A549 (cell line): ENCODE measurements at regions not wholly inside any gene's neighbourhood (a gene's known extent, or its start where the extent isn't known, plus 50 kb on each side); places are given as distances from the start of the nearest gene placed in this dataset.
"Not testable (repeated sequence)": the region's sequence is repeated elsewhere in the genome, so short reads cannot be mapped to it uniquely, and the experiment has no call there.

ENCODE experiments used
- ATAC-seq, 2 experiments: fragments of 200-7000 bp in 1 of 2; fragments of >200 bp in 1 of 2; cut with Nextera tagmentation in 1 of 2; cut with Tn5 transposase in 1 of 2; 3 replicates each; pipeline versions ENCODE4 v1.8.0 to v1.9.1; 2018 to 2020; ENCODE audit warnings: mild to moderate bottlenecking in 1 of 2, moderate library complexity in 1 of 2
- CTCF ChIA-PET: fragments of 300-600 bp; sonication (Branson Sonifier 250); formaldehyde crosslinking; extraction: SDS; loops from one replicate; lab custom pipeline; 2021; ENCODE audit warnings: antibody characterized with exemption, inconsistent platforms; lab: Yijun Ruan, JAX
- POLR2A ChIA-PET: fragments of 350-600 bp; formaldehyde crosslinking; extraction: SDS; loops from one replicate; lab custom pipeline; 2021; ENCODE audit warnings: antibody characterized with exemption, inconsistent platforms; lab: Yijun Ruan, JAX
- DNase-seq, 2 experiments: peaks; one replicate each; pipeline versions ENCODE4 v3.0.0 to v3.0.0-alpha.2; 2011 to 2016; ENCODE audit warnings: low read depth in 1 of 2, low spot score in 1 of 2
- FAIRE-seq: peaks from 2 replicates; lab custom pipeline; 2011; peaks lifted over from hg19 to GRCh38; lab: Jason Lieb, UNC
- H3K27ac ChIP-seq, 2 experiments: fragments of >200 bp; sonication (Bioruptor Twin); formaldehyde crosslinking; 3 replicates each; pipeline ENCODE4 v1.5.1; 2016 to 2017
- H3K4me1 ChIP-seq: fragments of >200 bp; sonication (Bioruptor Twin); formaldehyde crosslinking; 3 replicates; pipeline ENCODE4 v1.6.1; 2016
- H3K4me2 ChIP-seq: fragments of >200 bp; sonication (Bioruptor Twin); formaldehyde crosslinking; 3 replicates; pipeline ENCODE4 v1.6.1; 2016
- H3K4me3 ChIP-seq: fragments of >200 bp; sonication (Bioruptor Twin); formaldehyde crosslinking; 3 replicates; pipeline ENCODE4 v1.5.1; 2016
- H3K9me3 ChIP-seq: fragments of >200 bp; sonication (Bioruptor Twin); formaldehyde crosslinking; 3 replicates; pipeline ENCODE4 v1.6.1; 2016
- WGBS: methylation state at CpG from one replicate; pipeline ENCODE4 v1.1.6; 2017; ENCODE audit errors: missing lambda C conversion rate; 5-methylcytosine and 5-hydroxymethylcytosine counted together
- small RNA-seq, 6 experiments: library from RNA; depleted of rRNA; stranded (forward); fragments of <200 nt; gene quantifications; one replicate each; pipeline ENCODE3, GENCODE V24; 2012

DNA sequence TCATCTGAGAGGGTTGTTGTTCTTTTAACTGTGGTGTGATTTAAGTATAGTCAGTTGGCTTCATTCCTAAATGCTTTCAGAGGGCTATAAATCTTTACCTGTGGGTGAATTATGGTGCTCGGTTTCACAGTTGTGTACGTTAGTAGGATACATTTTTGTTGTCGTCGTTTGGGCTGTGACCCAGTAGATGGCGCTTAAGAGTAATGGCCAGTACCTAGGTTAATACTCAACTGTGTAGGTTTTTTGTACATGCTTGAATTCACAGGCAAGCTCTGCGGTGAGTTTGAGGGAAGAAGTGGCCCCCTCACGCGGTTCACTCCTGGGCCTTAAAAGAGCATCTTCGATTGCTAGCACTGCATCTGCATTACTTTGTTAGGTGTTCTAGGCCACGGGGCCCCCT lies 571.7 kb upstream of the TGIF2LX start:
- WGBS = 6% methylated on average over 5 of the region's 10 CpGs
- H3K4me2 ChIP-seq, CTCF ChIA-PET, H3K4me3 ChIP-seq, H3K27ac ChIP-seq, POLR2A ChIA-PET, DNase-seq, H3K9me3 ChIP-seq, H3K4me1 ChIP-seq, FAIRE-seq: not testable (repeated sequence)
- 0 out of 6 replicates have a peak, but pooled peaks of 1 of the 2 experiments have one; percentile 38 for ATAC-seq

DNA sequence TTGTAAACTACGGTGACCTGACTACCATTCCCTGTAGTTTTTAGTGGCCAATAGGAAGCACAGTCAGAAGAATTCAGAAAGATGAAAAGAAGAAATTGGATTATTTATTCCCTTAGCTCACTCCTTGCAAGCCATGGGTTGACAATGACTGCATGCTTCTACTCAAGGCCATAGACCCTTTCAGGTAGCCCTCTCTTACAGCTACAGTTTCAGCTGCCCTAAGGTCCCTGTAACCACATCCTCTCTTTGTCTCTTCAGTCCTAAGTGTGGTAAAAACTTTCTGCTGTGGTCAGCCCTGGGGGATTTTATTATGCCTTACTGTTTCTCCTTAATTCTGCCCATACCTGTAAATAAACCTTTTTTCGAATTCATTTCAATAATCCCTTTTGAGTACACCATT lies 551.8 kb upstream of the TGIF2LX start:
- H3K27ac ChIP-seq, H3K4me3 ChIP-seq, H3K4me1 ChIP-seq, H3K4me2 ChIP-seq, H3K9me3 ChIP-seq, CTCF ChIA-PET, POLR2A ChIA-PET, DNase-seq, FAIRE-seq, ATAC-seq: not testable (repeated sequence)
- WGBS = 4% methylated on average over 2 of the region's 2 CpGs

DNA sequence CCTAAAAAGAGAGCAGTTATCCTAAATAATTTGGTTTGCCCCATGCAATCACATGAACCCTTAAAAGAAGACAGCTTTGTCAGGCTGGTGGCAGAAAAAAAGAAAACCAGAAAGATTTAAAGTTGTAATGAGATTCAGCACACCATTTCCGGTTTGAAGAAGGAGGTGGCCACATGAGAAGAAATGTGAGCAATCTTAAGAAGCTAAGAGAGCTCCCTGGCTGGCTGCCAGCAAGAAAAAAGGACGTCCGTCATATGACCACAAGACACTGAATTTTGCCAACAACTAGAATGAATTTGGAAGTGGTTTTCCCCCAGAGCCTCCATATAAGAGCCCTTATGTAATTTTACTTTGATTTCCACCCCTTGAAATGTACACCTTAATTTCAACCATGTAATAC lies 528.7 kb upstream of the TGIF2LX start:
- 13% methylated on average over 3 of the region's 3 CpGs for WGBS
- FAIRE-seq, POLR2A ChIA-PET: not testable (repeated sequence)

DNA sequence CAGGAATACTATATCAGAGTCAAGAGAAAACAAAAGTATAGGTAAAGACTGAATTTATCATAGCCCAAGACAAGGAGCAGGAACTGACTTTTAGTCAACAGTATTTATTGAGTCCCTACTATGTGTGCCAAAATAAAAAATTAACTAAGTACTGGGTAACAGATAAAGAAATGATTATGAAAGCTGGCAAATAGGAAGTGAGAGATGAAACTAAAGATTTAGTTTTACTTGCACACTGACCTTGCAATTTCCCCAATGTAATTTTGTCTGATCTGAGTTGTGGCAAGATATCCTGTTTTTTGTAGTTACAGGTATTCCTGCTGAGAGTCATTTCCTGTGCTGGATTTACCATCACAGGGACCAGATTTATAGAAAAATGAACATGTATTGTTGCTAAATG lies 518.9 kb upstream of the TGIF2LX start:
- H3K4me1 ChIP-seq, ATAC-seq, POLR2A ChIA-PET, CTCF ChIA-PET, H3K27ac ChIP-seq, H3K9me3 ChIP-seq, H3K4me2 ChIP-seq, H3K4me3 ChIP-seq, DNase-seq: not testable (repeated sequence)
- peak; percentile 88 for FAIRE-seq

More for the DNA sequence above, 528.7 kb upstream of the TGIF2LX start:
- DNase-seq, H3K4me3 ChIP-seq, H3K27ac ChIP-seq, H3K4me1 ChIP-seq, H3K4me2 ChIP-seq, CTCF ChIA-PET, H3K9me3 ChIP-seq, ATAC-seq: not testable (repeated sequence)

DNA sequence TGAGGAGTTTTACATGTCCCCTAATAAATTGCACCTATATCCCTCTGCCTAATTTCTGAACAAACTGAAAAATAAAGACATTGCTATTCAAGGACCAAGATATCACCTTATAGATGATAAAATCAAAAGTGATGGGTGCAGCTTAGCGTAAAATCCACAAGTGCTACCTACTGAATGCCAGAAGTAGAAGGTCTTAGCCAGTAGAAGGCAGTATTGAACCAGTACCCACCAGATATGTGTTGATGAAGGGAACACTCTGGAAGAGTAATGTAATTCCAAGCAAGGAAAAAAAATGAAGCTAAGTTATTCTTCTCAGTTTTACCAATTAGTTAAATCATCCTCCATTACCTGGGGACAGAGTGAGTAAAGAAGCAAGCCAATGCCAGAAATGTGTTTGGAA lies 516.6 kb upstream of the TGIF2LX start:
- POLR2A ChIA-PET, DNase-seq, H3K4me1 ChIP-seq, ATAC-seq, H3K4me3 ChIP-seq, H3K4me2 ChIP-seq, CTCF ChIA-PET, H3K27ac ChIP-seq, H3K9me3 ChIP-seq: not testable (repeated sequence)
- WGBS = 0% methylated on average over 1 of the region's 1 CpG
- FAIRE-seq = peak; percentile 18

DNA sequence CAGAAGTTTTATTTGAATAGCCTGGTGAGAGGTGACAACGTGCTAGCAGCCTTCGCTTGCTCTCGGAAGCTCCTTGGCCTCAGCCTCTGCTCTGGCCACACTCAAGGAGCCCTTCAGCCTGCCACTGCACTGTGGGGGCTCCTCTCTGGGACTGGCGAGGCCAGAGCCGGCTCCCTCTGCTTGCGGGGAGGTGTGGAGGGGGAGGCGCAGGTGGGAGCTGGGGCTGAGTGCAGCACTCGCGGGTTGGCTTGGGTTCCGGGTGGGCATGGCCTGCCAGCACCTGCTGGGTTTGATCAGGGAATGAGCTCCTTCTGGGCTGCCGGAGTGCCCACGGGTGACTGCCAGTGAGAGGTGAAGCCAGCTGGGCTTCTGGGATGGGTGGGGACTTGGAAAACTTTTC lies 504.8 kb upstream of the TGIF2LX start:
- FAIRE-seq, ATAC-seq, CTCF ChIA-PET, H3K27ac ChIP-seq, H3K4me1 ChIP-seq, H3K9me3 ChIP-seq, H3K4me2 ChIP-seq, DNase-seq, H3K4me3 ChIP-seq, POLR2A ChIA-PET: not testable (repeated sequence)
- WGBS = 40% methylated on average over 3 of the region's 12 CpGs

DNA sequence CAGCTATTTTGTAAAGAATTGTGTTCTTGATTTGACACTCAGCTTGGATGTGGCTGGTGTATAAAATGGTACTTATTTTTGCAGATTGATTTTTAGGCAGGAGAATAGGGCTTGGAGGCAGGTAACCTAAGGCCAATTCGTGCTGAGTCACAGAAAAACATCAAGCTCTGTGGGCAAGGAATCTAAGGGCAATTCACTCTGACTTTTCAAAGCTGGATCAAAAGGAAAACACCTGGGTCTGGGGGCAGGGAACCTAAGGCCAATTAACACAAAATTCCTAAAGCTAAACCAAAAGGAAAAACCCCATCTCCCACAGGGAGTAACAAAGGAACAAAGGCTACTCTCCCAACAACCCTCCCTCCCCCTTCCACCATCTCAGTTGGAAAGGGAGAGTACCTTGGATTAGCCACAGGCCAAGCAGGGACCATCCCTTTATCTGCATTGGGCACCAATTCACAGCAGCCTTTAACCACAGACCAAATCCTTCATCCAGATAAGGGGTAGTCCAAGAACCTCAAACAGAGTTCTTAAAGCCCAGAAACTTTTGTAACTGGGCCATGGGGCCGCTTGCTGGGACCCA lies 489.0 kb upstream of the TGIF2LX start:
- CTCF ChIA-PET, H3K4me2 ChIP-seq, H3K9me3 ChIP-seq, H3K4me3 ChIP-seq, ATAC-seq, H3K4me1 ChIP-seq, FAIRE-seq, DNase-seq, H3K27ac ChIP-seq, POLR2A ChIA-PET: not testable (repeated sequence)
- 0% methylated on average over 1 of the region's 2 CpGs for WGBS

Small RNAs in the stretch of these regions (small RNA-seq; reads per million reads assigned to genes)
- 0 reads per million in 6 experiments for gene SRIP2
